GM13976 (cell line): ENCODE measurements at regions not wholly inside any gene's neighbourhood (a gene's known extent, or its start where the extent isn't known, plus 50 kb on each side); places are given as distances from the start of the nearest gene placed in this dataset.

Experiments
- DNase-seq: peaks from one replicate; pipeline ENCODE4 v3.0.0; 2012; ENCODE audit warnings: low spot score
- in situ Hi-C: fragments of 300-500 bp; cut with MboI; formaldehyde crosslinking; loops from one replicate; pipeline ENCODE4 v1.12.0; 2022; ENCODE audit warnings: low sequenced_read_pairs, mixed read lengths, inconsistent platforms; ENCODE audit not compliant: unreplicated experiment
- TF ChIP-seq, protein P1 (sequence below): IDR thresholded peaks from 2 replicates; pipeline ENCODE4 v1.5.1; 2012; ENCODE audit warnings: borderline replicate concordance, mild to moderate bottlenecking; ENCODE audit not compliant: insufficient read depth; ENCODE audit errors: extremely low read depth, missing control alignments, control extremely low read depth

DNA sequence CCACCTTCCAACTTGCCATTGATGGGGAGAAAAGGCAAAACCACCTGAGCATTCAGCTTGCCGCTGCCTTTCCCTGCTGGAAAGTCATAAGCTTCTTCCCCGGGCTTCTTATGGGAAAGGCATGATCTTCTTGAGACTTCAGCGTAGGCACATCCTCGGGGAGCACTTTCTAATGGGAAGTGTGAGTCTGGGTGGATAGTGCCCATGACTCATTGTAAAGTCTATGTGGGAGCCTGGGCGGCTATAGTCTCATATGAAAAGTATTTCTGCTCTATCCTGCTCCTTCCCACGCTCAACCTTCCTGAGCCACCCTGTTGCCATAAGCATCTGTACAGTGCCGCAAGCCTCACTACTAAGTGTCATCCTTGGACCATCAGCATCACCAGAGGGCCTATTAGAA lies 309.9 kb upstream of the THBS1 start:
- DNase-seq, result no peak
- in situ Hi-C loops, result no loop called here
- TF ChIP-seq, protein P1, sequence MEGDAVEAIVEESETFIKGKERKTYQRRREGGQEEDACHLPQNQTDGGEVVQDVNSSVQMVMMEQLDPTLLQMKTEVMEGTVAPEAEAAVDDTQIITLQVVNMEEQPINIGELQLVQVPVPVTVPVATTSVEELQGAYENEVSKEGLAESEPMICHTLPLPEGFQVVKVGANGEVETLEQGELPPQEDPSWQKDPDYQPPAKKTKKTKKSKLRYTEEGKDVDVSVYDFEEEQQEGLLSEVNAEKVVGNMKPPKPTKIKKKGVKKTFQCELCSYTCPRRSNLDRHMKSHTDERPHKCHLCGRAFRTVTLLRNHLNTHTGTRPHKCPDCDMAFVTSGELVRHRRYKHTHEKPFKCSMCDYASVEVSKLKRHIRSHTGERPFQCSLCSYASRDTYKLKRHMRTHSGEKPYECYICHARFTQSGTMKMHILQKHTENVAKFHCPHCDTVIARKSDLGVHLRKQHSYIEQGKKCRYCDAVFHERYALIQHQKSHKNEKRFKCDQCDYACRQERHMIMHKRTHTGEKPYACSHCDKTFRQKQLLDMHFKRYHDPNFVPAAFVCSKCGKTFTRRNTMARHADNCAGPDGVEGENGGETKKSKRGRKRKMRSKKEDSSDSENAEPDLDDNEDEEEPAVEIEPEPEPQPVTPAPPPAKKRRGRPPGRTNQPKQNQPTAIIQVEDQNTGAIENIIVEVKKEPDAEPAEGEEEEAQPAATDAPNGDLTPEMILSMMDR, result no peak

DNA sequence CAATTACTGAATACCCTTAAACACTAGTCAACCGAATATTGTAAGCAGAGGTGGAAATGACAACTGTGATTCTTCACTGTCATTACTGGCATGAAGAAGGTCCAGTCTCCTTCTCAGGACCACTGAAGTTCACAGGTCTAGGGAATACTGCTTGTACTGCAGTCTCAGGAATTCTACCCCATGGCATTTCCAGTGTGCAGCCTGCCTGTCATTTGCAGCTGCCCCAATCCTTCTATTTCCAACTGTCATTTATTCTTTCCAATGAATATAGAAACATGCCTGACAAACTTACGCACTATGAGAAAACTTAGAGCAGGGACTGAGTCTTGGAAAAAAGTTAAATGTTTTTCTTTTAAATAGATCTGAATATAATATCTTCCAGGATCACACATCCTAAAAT lies 308.0 kb upstream of the THBS1 start:
- DNase-seq, result no peak
- in situ Hi-C loops, result no loop called here
- TF ChIP-seq, protein P1, result no peak

DNA sequence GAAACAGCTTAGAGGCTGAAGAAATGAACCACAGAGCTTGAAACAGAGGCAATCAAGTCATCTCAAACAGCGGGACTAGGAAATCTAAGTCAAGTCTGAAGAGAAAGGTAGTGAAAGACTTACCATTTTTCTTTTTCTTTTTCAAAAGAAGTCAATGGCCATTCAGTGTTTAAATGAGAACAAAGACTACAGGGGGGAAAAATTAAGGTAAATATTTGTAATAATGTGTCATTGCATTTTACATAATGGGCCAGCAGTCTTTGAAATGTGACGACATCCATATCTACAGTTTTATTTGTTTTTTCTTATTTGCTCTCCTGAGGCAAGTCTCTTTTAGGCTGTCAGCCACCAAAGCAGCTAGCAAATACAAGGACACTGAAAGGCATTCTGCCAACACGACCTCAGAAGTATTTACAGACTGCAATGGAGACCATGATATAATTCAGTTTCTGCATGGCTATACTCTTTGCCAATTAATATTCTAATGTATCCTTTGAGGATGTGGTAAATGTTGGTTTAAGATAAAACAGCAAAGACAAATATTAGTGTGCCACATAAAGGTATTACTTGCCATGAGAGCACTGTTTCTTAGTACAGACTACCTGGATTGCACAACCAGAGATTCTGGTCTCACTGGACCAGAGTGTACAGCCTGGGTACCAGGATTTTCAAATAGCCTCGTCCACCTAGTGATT lies 307.0 kb upstream of the THBS1 start:
- no peak for DNase-seq

DNA sequence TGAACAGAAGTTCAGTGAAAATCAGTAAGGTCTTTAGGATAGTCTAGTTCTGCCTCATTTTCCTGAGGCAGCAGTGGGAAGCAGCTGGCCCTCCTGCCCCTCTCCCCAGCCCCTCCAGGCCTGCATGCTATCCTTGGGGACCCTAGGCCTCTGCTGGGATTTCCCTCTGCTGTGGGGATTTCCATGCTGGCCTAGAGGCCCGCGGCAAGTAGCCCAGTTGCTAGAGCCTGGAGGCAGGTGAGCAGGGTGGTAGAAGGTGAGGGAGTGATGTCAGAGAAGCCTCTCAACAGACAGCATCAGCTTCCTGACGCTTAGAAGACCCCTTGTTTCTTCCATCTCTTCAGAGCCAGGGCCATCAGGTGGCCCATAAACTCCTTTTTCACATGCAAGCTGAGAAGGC lies 305.8 kb upstream of the THBS1 start:
- no peak for DNase-seq
- in situ Hi-C loops, result no loop called here
- TF ChIP-seq, protein P1, result no peak

More for the DNA sequence above, 307.0 kb upstream of the THBS1 start:
- TF ChIP-seq, protein P1, result no peak
- in situ Hi-C loops, result no loop called here

DNA sequence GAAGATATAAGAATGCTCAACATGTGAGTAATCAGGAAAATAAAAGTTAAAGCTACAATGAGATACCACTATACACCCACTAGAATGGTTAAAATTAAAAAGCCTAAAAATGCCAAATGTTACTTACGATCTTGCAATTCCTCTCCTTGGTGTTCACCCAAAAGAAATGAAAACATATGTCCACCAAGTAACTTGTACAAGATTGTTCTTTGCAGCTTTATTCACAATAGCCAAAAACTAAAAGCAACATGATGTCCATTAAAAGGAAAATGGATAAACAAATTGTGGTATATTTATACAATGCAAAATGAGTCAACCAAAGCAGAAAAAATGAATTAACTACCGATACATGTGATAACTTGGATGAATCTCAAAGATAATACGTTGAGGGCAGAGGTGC lies 301.6 kb upstream of the THBS1 start:
- no peak for DNase-seq
- TF ChIP-seq, protein P1, result no peak
- in situ Hi-C loops, result no loop called here

DNA sequence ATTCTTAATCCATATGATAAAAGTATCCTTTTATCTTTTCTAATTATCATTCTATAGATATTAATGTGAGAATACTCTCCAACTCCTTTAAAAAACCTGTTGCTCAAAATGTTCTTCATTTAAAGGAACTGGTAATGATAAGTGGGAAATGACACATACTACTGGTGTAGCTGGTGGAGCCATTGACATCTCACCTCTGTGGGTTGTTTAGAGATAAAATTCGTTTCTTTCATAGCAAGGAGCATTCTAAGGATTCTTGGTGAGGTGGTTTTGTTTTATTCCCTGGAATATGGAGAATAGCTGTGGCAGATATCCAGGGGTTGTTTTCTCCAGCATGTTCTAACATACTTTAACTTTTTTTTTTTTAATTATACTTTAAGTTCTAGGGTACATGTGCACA lies 299.8 kb upstream of the THBS1 start:
- in situ Hi-C loops, result no loop called here

More for the DNA sequence above, 299.8 kb upstream of the THBS1 start:
- DNase-seq, result no peak
- TF ChIP-seq, protein P1, result no peak
